ELR (cell line): ENCODE measurements at regions not wholly inside any gene's neighbourhood (a gene's known extent, or its start where the extent isn't known, plus 50 kb on each side); places are given as distances from the start of the nearest gene placed in this dataset.

Experiments used
- DNase-seq: peaks from one replicate; pipeline ENCODE4 v3.0.0-alpha.2; 2015; ENCODE audit warnings: low read depth

GRCh38 chr12:92032101-92032500 lies 113.5 kb downstream of the BTG1 start:
- DNase-seq = no peak

- DNase-seq = no peak
Observed at GRCh38 chr12:92030618-92031017, 115.0 kb downstream of the BTG1 start.

- no peak for DNase-seq
Observed at GRCh38 chr12:92029902-92030586, 115.6 kb downstream of the BTG1 start.

- no peak for DNase-seq
Observed at GRCh38 chr12:92029136-92029535, 116.5 kb downstream of the BTG1 start.

GRCh38 chr12:92028441-92028709 lies 117.3 kb downstream of the BTG1 start:
- DNase-seq = no peak

- DNase-seq = no peak
Observed at GRCh38 chr12:92027701-92028440, 117.8 kb downstream of the BTG1 start.

GRCh38 chr12:92027243-92027642 lies 118.4 kb downstream of the BTG1 start:
- DNase-seq = no peak

- no peak for DNase-seq
Observed at GRCh38 chr12:92025462-92026207, 120.0 kb downstream of the BTG1 start.

GRCh38 chr12:92022093-92022492 lies 123.6 kb downstream of the BTG1 start:
- no peak for DNase-seq

- peak; percentile 43 for DNase-seq
Observed at GRCh38 chr12:92021666-92022035, 124.0 kb downstream of the BTG1 start.

GRCh38 chr12:92020983-92021665 lies 124.5 kb downstream of the BTG1 start:
- no peak for DNase-seq

GRCh38 chr12:92019491-92020277 lies 126.0 kb downstream of the BTG1 start:
- DNase-seq = no peak

- DNase-seq = peak; percentile 17
Observed at GRCh38 chr12:92012691-92013090, 133.0 kb downstream of the BTG1 start.

GRCh38 chr12:92010853-92011701 lies 134.6 kb downstream of the BTG1 start:
- no peak for DNase-seq

GRCh38 chr12:92010368-92010767 lies 135.3 kb downstream of the BTG1 start:
- no peak for DNase-seq

- no peak for DNase-seq
Observed at GRCh38 chr12:92008345-92008744, 137.3 kb downstream of the BTG1 start.

GRCh38 chr12:92007787-92008186 lies 137.9 kb downstream of the BTG1 start:
- no peak for DNase-seq

- DNase-seq = no peak
Observed at GRCh38 chr12:92003701-92004100, 141.9 kb downstream of the BTG1 start.

- no peak for DNase-seq
Observed at GRCh38 chr12:92002673-92003382, 142.8 kb downstream of the BTG1 start.

GRCh38 chr12:92002195-92002649 lies 143.4 kb downstream of the BTG1 start:
- DNase-seq = no peak
